ENCODE measurements at regions not wholly inside any gene's neighbourhood (a gene's known extent, or its start where the extent isn't known, plus 50 kb on each side); places are given as distances from the start of the nearest gene placed in this dataset.

DNA sequence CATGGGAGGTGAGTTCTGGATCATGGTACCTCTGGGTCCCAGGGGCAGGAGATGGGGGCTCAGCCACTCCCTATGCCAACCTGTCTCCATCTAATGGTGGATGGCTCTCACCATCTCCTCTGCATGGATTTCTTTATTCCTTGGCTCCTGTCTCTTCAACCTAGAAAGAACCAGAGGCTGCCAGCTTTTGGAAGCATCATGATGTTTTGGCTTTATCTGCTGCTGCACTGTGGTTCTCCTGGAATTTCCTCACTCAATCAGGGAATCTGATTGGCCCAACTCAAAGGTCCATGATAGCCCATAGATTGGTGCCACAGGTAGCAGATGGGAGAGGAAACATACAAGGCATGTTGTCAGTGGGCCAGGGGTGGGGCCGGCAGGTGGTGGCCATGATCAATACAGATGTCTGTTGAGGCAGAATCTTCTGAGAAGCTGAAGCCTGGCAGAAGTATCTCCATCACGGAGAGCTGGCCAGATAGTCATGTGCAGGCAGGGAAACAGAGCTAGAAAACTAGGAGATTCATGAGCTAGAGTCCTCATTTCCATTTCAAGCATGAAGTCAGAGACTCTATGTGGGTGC, 158.2 kb downstream of the MACROH2A1 start (continued):
- no peak for TF ChIP-seq HNF1A (IDR thresholded peaks at IDR 0.05; ENCODE audit: low read depth)
- TF ChIP-seq HNF1A (CRISPR knock-in tag; IDR thresholded peaks at IDR 0.05; ENCODE audit: borderline replicate concordance): no peak
- TF ChIP-seq NR2F2 (IDR thresholded peaks at IDR 0.05; ENCODE audit: borderline replicate concordance, low read depth): no peak
- TF ChIP-seq DMTF1 (CRISPR knock-in tag; IDR thresholded peaks at IDR 0.05): no peak
- TF ChIP-seq SMAD1 (CRISPR knock-in tag; IDR thresholded peaks at IDR 0.05; ENCODE audit: borderline replicate concordance, low read depth): no peak
- TF ChIP-seq ZC3H4 (CRISPR knock-in tag; IDR thresholded peaks at IDR 0.05; ENCODE audit: borderline replicate concordance): no peak
- TF ChIP-seq ZNF292 (CRISPR knock-in tag; IDR thresholded peaks at IDR 0.05; ENCODE audit: borderline replicate concordance, low read depth): no peak
- TF ChIP-seq HCFC1 (IDR thresholded peaks at IDR 0.05; ENCODE audit: low read depth, low read length): no peak
- TF ChIP-seq, protein P1, sequence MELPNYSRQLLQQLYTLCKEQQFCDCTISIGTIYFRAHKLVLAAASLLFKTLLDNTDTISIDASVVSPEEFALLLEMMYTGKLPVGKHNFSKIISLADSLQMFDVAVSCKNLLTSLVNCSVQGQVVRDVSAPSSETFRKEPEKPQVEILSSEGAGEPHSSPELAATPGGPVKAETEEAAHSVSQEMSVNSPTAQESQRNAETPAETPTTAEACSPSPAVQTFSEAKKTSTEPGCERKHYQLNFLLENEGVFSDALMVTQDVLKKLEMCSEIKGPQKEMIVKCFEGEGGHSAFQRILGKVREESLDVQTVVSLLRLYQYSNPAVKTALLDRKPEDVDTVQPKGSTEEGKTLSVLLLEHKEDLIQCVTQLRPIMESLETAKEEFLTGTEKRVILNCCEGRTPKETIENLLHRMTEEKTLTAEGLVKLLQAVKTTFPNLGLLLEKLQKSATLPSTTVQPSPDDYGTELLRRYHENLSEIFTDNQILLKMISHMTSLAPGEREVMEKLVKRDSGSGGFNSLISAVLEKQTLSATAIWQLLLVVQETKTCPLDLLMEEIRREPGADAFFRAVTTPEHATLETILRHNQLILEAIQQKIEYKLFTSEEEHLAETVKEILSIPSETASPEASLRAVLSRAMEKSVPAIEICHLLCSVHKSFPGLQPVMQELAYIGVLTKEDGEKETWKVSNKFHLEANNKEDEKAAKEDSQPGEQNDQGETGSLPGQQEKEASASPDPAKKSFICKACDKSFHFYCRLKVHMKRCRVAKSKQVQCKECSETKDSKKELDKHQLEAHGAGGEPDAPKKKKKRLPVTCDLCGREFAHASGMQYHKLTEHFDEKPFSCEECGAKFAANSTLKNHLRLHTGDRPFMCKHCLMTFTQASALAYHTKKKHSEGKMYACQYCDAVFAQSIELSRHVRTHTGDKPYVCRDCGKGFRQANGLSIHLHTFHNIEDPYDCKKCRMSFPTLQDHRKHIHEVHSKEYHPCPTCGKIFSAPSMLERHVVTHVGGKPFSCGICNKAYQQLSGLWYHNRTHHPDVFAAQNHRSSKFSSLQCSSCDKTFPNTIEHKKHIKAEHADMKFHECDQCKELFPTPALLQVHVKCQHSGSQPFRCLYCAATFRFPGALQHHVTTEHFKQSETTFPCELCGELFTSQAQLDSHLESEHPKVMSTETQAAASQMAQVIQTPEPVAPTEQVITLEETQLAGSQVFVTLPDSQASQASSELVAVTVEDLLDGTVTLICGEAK (IDR thresholded peaks at IDR 0.05): no peak
- TF ChIP-seq, protein P1 (CRISPR knock-in tag; IDR thresholded peaks at IDR 0.05): no peak

All from HepG2 (cell line).